Uterus (tissue), 3 donors: ENCODE measurements at regions not wholly inside any gene's neighbourhood (a gene's known extent, or its start where the extent isn't known, plus 50 kb on each side); places are given as distances from the start of the nearest gene placed in this dataset.

Source experiments
- DNase-seq, 2 donors: peaks; one replicate each; pipeline ENCODE4 v3.0.0-alpha.2; 2019 to 2020
- H3K27ac ChIP-seq, 2 donors: fragments of 200-600 bp; sonication (generic); 1 replicate in 1 of 2; 2 replicates in 1 of 2; pipeline ENCODE4 v1.5.1; 2016 to 2018
- H3K27me3 ChIP-seq, 2 donors: fragments of 200-600 bp; sonication (generic); one replicate each; pipeline ENCODE4 v1.5.1; 2018 to 2019; ENCODE audit warnings: control low read depth in 1 of 2
- H3K36me3 ChIP-seq, 2 donors: fragments of 200-600 bp; sonication (generic); one replicate each; pipeline ENCODE4 v1.5.1; 2019; ENCODE audit warnings: control low read depth in 1 of 2
- H3K4me1 ChIP-seq, 2 donors: fragments of 200-600 bp; sonication (generic); one replicate each; pipeline ENCODE4 v1.5.1; 2018 to 2019; ENCODE audit warnings: control low read depth in 1 of 2
- H3K4me3 ChIP-seq, 2 donors: fragments of 200-600 bp; sonication (generic); 1 replicate in 1 of 2; 2 replicates in 1 of 2; pipeline ENCODE4 v1.5.1; 2018 to 2019; ENCODE audit warnings: mild to moderate bottlenecking in 1 of 2
- H3K9me3 ChIP-seq, 2 donors: fragments of 200-600 bp; sonication (generic); one replicate each; pipeline ENCODE4 v1.5.1; 2019; ENCODE audit warnings: control low read depth in 1 of 2
- POLR2A ChIP-seq, 2 donors: fragments of 450-650 bp; IDR thresholded peaks; one replicate each; pipeline ENCODE4 v1.6.1; 2016; ENCODE audit warnings: antibody characterized with exemption in 2 of 2, mild to moderate bottlenecking in 1 of 2, moderate library complexity in 1 of 2
- intact Hi-C: fragments of 100-400 bp; cut with DNase I; formaldehyde crosslinking; loops from one replicate; pipeline ENCODE4 v1.15.1; 2023; ENCODE audit warnings: low total_unique reads
- TF ChIP-seq, protein P1 (sequence below), 4 experiments: fragments of 200-600 bp in 2 of 4; fragments of 450-650 bp in 2 of 4; sonication (generic) in 2 of 4; IDR thresholded peaks; one replicate each; pipeline ENCODE4 v1.5.1; 2016 to 2019; ENCODE audit warnings: antibody characterized with exemption in 4 of 4, mild to moderate bottlenecking in 2 of 4, moderate library complexity in 1 of 4
- donor health status: DM: yes; HTN: yes; CAD: no.

DNA sequence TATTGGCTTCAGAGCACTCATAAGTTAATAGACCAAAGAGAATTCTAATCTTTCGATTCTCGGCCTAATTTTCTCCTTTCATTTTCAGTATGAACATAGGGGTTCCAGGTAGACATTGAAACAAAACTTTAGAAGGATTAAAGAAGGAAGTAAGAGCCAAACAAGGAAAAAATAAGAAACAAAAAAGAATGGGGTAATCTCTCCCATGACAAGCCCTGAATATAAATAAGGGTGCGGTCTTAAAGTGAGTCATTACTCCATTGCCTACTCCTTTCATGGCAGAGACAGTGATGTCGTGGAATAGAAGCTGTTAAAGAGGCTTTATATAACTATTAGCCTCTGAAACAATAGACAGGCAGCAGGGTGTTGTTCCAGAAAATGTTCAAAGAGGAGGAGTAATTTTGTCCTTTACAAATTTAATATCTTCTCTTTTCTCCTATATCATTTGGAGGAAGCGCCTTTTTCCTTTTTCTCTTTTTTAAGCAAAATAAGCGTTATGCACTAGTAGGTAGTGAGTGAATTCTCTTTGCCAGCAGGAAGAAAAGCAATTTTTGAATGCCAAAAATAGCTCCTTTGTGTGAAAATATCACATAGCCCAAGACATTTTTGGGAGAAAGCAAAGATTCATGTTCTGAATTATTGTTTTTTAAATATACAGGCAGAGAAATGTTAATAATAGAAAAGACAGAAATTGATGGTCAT, 607.9 kb upstream of the KCNMB2 start:
- DNase-seq = no peak
- Histone ChIP-seq H3K27ac (peak overlapping the region in 1 of 2 donors; percentile 8), H3K9me3 (no peaks in the 10 kb centered on the region), H3K36me3 (no peaks in the 10 kb centered on the region), H3K4me1 (no peaks in the 10 kb centered on the region), H3K27me3 (no peaks in the 10 kb centered on the region), H3K4me3 (no peak overlapping the region)
- TF ChIP-seq POLR2A (IDR thresholded peaks at IDR 0.05) = no peak
- TF ChIP-seq, protein P1, sequence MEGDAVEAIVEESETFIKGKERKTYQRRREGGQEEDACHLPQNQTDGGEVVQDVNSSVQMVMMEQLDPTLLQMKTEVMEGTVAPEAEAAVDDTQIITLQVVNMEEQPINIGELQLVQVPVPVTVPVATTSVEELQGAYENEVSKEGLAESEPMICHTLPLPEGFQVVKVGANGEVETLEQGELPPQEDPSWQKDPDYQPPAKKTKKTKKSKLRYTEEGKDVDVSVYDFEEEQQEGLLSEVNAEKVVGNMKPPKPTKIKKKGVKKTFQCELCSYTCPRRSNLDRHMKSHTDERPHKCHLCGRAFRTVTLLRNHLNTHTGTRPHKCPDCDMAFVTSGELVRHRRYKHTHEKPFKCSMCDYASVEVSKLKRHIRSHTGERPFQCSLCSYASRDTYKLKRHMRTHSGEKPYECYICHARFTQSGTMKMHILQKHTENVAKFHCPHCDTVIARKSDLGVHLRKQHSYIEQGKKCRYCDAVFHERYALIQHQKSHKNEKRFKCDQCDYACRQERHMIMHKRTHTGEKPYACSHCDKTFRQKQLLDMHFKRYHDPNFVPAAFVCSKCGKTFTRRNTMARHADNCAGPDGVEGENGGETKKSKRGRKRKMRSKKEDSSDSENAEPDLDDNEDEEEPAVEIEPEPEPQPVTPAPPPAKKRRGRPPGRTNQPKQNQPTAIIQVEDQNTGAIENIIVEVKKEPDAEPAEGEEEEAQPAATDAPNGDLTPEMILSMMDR (IDR thresholded peaks at IDR 0.05) = no peak
- intact Hi-C loops = no loop called here

DNA sequence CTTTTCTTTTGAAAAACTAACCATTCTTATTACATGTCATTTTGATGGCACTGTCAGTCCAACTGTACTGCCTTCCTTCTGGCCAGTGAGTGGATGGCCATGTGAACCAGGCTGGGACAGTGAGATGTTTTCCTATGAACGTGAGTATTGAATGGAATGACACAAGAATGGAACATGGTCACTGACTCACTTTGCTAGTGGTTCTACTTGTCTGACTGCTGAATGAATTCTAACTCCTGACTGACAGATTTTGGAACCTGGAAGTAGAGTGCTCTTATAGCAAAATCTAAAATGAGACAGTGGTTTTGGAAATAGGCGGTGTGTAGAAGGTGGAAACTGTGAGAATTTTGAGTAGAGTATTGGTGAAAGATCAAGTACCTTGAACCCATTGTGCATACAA, 606.9 kb upstream of the KCNMB2 start:
- H3K9me3 ChIP-seq = no peaks in the 10 kb centered on the region
- TF ChIP-seq, protein P1 (IDR thresholded peaks at IDR 0.05) = no peak
- no peak for TF ChIP-seq POLR2A (IDR thresholded peaks at IDR 0.05)
- no peak overlapping the region for H3K4me3 ChIP-seq
- no peaks in the 10 kb centered on the region for H3K36me3 ChIP-seq
- no peak overlapping the region for H3K27ac ChIP-seq
- H3K4me1 ChIP-seq = no peaks in the 10 kb centered on the region
- intact Hi-C loops = no loop called here
- H3K27me3 ChIP-seq = no peaks in the 10 kb centered on the region
- DNase-seq = no peak

DNA sequence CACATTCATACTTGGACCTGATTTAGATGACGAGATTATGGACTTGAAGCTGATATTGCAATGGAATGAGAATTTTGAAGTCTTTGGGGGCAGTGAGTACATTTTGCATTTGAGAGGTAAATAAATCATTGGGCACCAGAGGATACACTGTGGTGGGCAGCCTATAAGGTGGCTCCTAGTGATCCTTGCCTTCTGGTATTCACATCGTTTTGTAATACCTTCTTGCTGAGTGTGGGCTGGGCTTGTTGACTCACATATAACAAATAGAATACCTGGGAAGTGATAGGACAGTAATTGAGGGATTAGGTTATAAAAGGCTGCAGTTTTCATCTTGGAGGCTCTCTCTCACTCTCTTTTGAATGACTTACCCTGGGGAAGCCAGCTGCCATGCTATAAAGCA, 605.5 kb upstream of the KCNMB2 start:
- no peak for DNase-seq
- Histone ChIP-seq H3K27me3 (no peaks in the 10 kb centered on the region), H3K36me3 (no peaks in the 10 kb centered on the region), H3K4me1 (no peaks in the 10 kb centered on the region), H3K4me3 (no peak overlapping the region), H3K27ac (no peak overlapping the region), H3K9me3 (no peaks in the 10 kb centered on the region)
- intact Hi-C loops = no loop called here
- no peak for TF ChIP-seq POLR2A (IDR thresholded peaks at IDR 0.05)
- TF ChIP-seq, protein P1 (IDR thresholded peaks at IDR 0.05) = no peak

DNA sequence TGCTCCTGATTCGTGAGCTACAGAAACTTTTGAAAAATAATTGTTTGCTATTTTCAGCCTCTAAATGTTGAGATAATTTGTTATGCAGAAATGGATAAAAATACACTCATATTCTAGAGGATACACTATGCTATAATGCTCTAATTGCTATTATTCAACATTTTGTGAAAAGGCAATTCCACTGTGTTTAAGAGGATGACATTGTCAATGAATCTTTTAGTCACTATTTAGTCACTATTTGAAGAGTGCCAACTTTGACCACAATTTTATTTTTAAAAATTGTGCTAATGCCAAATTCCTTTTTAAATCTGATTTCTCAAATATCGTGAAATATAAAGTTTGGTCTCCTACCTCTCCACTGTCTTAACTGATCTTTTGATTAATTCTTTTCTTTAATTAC, 604.9 kb upstream of the KCNMB2 start:
- Histone ChIP-seq H3K27ac (no peak overlapping the region), H3K27me3 (no peaks in the 10 kb centered on the region), H3K9me3 (no peaks in the 10 kb centered on the region), H3K36me3 (no peaks in the 10 kb centered on the region), H3K4me3 (no peak overlapping the region), H3K4me1 (no peaks in the 10 kb centered on the region)
- intact Hi-C loops = no loop called here
- TF ChIP-seq POLR2A (IDR thresholded peaks at IDR 0.05) = no peak
- TF ChIP-seq, protein P1 (IDR thresholded peaks at IDR 0.05) = no peak
- no peak for DNase-seq

DNA sequence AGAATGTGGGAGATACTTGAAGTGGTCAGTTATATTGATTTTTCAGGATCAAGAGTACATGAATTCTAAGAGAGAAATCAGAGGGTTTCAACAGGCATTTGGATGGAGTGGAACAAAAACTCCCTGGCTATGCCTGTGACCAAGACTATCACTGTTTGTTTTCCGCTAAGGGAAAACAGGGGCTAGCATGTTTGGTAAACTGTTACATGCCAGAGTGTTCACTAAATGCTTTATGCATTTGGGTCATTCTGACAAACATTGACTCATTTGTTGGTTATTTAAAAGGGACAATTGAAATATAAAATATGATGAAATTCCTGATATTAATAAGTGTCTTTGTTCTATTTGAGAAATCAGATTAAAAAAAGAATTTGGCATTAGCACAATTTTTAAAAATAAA, 603.9 kb upstream of the KCNMB2 start:
- Histone ChIP-seq H3K27me3 (no peaks in the 10 kb centered on the region), H3K36me3 (no peaks in the 10 kb centered on the region), H3K9me3 (no peaks in the 10 kb centered on the region), H3K4me1 (no peaks in the 10 kb centered on the region), H3K4me3 (no peak overlapping the region), H3K27ac (no peak overlapping the region)
- DNase-seq = no peak
- TF ChIP-seq POLR2A (IDR thresholded peaks at IDR 0.05) = no peak
- TF ChIP-seq, protein P1 (IDR thresholded peaks at IDR 0.05) = no peak
- intact Hi-C loops = no loop called here
